Prostate gland (tissue), 2 donors: ENCODE measurements at regions not wholly inside any gene's neighbourhood (a gene's known extent, or its start where the extent isn't known, plus 50 kb on each side); places are given as distances from the start of the nearest gene placed in this dataset.

ENCODE experiments used
- CTCF ChIP-seq, 4 experiments: fragments of 200-600 bp in 2 of 4; fragments of 450-650 bp in 2 of 4; sonication (generic) in 2 of 4; IDR thresholded peaks; 1 replicate in 3 of 4; 2 replicates in 1 of 4; pipeline ENCODE4 v1.5.1; 2016 to 2019; ENCODE audit warnings: antibody characterized with exemption in 4 of 4, mild to moderate bottlenecking in 2 of 4, moderate library complexity in 2 of 4
- POLR2AphosphoS5 ChIP-seq: sonication (generic); formaldehyde crosslinking; IDR thresholded peaks from one replicate; pipeline ENCODE4 v1.6.1; 2017; ENCODE audit warnings: antibody characterized with exemption

GRCh38 chr18:11522992-11523391 lies 86.4 kb upstream of the SLC35G4 start:
- TF ChIP-seq CTCF (IDR thresholded peaks at IDR 0.05) (no peak), POLR2AphosphoS5 (no peak)
